ENCODE measurements at regions not wholly inside any gene's neighbourhood (a gene's known extent, or its start where the extent isn't known, plus 50 kb on each side); places are given as distances from the start of the nearest gene placed in this dataset.
"Not testable (repeated sequence)": the region's sequence is repeated elsewhere in the genome, so short reads cannot be mapped to it uniquely, and the experiment has no call there.

DNA sequence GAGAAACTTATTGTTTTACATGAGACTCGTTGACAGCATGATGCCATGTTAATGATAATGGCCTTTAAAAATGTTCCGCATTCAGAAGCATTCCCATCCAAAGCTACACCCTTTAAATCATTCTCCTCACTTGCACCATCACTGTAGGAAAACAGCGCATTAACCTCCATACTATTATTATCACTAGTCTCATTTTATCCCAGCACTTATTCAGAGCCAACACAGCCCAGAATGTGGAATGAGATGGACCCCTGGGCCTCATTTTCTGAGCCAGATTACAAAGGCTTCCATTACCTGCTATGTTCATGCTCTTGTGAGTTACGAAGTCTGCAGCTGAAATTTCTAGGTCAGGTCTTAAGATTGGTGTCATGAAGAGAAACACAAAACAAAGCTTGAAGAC lies 159.4 kb downstream of the HS3ST3A1 start:
- no peak for DNase-seq

DNA sequence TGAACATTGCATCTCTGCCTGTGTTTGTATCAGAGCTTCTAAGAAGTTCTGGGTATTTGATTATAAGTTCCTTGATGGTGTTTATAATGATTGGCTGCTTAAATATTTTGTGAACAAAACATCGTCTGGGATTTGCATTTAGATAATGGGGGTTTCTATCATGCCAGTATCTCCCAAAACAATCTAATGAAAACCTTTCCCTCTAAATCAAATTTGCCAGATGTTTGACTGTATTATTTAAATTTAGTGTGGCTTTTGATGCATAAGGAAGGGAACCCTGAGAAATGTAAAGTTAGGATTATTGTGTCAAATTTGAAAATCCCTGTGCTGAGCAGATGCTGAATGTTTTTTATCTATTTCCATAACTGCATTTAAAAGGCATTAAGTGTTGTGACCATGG lies 159.9 kb downstream of the HS3ST3A1 start:
- DNase-seq: no peak

DNA sequence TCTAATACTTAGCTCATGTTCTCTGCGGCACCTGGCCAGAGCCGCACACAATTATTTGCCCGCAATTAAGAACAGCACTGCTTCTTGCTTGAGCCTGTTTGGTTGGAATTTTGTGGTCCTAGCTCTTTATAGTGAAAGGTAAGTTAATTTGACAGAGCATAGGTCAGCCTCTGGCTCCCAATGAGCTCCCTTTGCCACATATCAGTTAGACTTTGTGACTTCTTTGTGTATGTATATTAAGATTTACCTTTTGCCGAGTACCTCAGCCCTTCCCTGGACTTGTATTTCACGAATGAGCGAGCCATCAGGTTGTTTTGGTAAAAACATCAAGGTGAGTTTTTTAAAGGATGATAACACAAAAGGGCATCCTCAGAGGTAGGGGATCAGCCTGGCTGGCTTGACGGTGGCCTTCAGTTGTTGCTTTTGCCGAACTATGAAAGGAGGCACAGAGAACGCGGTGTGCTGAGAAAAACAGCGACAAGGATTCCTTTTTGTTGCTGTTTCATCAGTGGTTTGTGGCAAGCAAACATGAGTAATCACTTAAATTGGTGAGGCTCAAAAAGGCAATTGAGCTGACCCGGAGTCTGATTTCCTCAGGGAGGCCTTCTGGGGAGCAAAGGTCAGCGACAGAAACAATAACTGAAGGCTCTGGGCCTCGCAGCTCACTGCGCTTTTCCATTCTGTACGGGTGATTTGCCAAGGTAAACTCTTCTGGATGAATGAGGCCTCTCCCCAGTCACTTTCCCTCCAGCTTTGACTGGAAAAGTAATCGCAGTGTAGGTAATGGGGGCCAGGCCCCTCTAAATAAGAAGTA lies 163.6 kb downstream of the HS3ST3A1 start:
- no peak for DNase-seq

DNA sequence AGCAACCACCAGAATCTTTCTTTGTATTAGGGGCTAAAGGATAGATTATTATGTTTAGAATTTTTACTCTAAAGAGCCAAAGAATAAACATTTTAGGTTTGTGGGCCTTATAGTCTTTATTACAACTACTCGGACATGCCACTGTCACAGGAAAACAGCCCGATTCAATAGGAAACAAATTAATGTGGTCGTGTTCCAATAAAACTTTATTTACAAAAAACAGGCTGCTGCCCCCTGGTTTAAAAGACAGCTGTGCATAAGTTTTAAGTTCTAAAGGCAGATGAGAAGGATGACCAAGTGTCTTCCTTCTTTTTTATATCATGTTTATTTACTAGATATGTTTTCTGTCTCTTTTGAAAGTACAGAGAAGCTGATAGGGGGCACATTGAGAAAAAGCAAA lies 166.5 kb downstream of the HS3ST3A1 start:
- DNase-seq: no peak

DNA sequence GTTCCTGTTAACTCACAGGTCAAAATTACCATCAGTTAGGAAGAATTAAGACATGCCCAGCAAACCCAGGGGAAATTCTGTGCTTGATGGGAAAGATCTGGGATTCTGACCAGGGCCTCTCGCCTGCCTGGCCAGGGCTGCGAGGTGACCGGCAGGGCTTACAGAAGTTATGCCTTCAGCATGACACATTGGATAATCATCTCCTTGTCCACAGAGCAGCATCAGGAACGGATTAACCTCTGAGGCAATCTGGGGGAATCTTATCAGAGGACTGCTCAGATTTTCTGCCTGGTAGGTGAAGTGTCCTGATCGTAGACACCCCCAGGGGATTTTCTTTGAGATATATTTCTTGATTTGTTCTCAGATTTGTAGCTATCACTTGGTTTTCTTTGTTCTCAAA lies 172.5 kb downstream of the HS3ST3A1 start:
- no peak for DNase-seq

DNA sequence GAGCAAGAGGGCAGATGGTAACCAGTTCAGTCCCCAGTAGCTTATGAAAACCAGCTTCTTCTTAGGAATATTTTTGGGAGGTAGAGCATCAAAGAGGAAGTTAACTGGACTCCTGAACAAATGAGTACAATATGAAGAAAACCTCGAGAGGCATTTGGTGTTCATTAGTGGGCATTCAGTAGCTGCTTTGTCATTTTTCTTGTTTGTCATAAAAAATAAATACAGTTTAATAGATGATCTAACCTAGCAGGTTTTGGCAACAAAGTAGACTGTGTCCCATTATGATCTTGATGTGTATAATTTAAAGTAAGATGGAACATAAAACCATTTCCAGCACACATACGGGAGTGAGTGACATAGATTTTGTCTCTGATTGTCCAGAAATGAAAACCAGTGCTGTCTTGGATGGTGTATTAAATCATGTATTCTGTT lies 173.1 kb downstream of the HS3ST3A1 start:
- DNase-seq: no peak

DNA sequence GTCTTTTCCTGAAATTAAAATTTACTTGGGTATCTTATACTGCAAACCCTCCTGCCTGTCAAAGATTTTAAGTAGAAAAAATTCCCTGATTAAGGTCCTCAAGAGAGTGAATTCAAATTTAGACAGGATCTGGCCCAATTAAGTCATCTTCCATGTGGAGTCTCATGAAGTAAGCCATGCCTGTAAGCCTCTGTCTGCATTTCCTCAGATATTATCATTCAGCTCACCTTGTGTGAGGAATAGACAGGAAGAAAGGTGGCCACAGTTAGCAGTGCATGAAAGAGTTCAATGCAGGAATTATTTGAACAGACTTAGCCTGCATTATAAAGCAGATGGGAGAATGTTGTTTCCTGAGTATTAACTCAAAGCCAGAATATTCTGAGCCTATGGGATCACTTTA lies 174.7 kb downstream of the HS3ST3A1 start:
- no peak for DNase-seq

DNA sequence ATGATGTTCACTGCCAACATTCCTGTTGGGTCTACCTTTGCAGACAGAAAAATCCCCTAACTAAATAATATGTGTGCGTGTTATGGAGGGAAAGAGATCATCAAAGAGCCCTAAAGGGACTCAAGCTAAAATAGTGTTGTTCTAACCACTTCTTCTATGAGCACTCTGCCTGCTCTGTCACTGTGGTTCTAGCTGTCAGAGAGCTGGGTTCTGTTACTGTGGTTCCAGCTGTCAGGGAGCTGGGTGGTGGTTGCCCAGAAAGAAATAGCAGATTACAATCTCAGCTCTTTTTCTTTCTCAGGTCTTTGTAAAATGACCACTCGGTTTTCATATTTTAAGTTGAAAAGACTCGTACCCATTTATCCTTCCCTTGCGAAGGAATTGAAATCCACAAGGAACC lies 176.3 kb downstream of the HS3ST3A1 start:
- no peak for DNase-seq

DNA sequence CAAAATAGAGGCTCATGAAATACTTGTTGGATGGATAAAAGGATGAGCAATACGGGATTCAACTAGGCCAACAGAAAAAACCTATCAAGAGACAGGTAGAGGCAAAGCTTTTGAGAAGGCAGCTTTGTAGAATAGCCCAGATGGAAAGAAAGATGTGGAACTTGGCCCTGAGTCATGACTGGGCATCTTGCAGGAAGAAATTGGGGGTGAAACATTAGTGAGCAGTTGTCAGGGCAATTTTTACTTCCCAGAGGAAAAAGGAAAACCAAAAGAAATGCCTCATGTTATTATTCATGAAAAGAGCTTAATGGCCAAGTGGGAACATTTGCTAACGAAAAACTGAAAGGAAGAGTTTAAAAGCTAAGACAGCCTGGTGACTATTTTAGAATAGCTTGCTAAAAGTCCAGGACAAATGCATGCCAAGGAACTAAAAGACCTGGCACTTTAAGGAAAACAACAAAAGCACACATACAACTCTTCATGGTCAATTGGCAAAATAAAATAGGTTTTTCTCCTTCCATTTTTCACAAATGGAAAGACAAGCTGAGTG lies 180.1 kb downstream of the HS3ST3A1 start:
- DNase-seq: no peak

DNA sequence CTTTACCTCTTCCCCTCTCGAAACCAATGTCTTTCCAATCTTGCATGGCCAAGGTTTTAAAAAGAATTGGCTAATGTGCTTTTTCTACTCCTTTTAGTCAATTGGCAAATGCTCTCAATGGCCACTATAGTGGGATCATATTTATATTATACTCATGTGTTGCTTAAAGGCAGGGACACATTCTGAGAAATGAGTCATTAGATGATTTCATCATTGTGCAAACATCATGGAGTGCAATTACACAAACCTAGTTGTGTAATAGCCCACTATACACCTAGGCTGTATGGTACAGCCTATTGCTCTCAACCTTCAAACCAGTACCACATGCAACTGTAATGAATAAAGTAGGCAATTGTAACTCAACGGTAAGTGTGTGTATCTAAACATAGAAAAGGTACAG lies 180.9 kb downstream of the HS3ST3A1 start:
- DNase-seq: no peak

DNA sequence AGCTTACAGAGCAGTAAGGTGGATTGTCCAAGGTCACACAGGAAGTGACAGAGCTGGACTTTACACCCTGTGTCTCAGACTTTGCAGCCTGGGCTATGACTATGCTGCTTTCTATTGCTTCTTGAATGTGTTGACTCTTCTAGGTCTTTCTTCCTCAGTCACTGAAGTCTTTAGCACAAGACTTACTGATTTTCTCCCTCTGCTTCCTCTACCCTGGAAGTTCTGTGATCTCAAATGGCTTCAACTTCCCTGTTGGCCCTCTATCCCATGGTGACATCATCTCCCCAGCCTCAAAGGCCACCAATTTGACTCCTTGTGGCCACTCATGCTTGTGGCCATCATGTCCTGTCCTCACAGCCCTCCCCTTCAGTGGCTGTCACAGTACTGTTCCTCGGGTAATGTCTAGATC lies 181.3 kb downstream of the HS3ST3A1 start:
- DNase-seq: no peak

DNA sequence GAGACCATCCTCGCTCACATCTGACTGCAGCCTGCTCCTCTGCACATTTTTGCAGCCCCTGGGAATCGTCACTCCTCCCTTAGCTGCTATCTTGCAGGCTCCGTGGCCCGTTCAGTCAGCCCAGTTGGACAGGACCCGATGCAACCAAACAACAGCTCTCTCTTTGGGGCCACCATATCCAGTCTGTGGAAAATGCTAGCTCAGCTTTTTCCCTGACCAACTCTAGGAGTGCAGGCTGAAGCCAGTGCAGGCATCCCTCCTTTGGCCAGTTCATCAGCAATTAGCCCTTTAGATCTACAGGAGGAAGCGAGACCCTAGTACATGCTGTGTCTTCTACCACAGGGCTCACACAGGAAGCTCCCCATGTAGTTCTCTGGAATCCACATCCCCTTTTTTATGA lies 182.1 kb downstream of the HS3ST3A1 start:
- DNase-seq: no peak

DNA sequence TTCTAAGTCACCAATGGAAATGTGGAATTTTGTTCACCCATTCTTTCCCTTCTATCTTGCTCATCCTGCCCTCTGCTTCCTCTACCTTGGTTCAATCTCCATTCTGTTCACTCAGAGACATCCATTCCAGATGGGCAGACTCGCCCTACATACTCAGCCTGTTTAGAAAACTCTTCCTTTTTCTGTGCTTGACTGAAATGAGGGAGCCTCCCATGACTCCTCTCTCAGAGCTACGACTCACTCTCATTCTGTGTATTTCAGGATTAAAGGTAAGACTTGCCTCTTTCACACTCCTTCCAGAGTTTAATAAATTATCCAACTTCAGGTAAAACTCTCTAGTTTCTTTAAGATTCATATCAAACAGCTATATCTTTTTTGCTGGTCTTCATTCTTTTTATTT lies 182.8 kb downstream of the HS3ST3A1 start:
- no peak for DNase-seq

DNA sequence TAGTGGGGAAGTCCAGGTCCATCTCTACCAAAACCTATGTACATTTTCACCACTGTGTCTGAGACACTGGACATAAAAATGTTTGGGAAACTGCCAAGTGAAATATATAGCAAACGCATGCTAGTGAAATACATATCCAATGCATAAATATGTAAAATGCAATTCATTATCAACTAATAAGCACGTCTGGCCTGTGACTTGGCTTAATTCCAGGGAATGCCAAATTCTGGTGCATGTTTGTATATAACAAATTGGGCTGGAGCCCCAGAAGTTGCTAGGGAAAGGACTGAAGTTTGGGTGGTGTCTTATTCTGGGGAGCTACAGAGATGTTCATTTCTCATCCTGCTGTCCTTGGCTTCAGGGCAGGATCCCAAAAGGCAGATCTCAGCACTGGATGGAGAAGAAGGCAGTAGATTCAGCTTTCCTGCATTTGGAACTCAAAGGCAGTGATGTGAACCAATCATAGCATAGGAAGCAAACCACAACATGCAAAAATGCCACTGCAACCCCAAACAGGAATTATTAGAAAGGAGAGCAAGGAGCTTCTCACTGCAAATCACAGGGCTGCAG lies 184.3 kb downstream of the HS3ST3A1 start:
- DNase-seq: no peak

DNA sequence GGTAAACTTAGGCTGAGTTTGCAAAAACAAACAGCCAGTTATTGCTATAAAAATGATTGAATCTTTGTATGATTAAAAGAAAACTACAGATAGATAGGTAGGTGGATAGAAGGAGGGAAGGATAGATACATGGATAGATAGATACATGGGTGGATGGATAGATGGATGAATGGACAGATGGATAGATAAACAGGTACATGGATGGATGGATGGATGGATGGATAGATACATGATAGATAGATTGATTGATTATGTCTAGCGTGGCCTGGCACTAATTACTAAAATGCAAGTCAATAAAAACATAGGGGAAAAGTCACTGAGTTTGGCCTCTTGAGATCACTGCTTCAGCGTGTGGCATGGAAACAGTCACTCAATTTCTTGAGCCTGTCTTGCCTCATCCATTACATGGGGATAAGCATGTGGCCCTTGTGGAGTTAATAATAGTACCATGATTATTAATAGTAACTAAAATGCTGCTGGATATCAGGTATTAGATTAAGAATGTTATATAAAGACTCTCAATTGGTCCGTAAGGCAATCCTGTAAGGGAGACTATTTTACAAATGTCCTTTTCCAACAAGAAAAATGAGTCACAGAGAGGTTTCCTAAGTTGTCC lies 184.9 kb downstream of the HS3ST3A1 start:
- no peak for DNase-seq

DNA sequence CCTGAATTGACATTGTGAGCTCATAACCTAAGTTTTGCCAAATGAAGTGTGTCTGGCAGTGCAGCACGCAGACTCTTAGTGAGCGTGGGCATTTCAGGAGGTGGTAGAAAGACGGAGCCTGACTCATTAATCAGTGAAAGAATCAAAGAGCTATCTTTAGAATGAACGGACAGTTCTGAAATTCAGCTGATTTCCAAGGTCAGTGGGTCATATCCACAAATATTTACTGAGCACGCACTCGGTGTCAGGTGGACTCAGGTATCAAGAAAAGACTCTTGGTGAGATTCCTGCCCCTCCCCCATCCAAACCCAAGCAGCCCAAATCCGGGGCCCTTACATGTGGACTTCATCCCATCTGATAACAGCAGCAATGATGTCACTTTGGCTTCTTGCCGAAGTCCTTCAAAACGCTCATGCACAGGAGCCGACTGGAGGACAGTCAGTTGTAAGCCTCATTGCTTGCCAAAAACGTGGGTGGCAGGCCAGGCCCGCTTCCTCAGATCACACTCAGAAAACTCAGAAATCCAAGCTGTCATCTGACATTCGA lies 185.8 kb downstream of the HS3ST3A1 start:
- DNase-seq: no peak

DNA sequence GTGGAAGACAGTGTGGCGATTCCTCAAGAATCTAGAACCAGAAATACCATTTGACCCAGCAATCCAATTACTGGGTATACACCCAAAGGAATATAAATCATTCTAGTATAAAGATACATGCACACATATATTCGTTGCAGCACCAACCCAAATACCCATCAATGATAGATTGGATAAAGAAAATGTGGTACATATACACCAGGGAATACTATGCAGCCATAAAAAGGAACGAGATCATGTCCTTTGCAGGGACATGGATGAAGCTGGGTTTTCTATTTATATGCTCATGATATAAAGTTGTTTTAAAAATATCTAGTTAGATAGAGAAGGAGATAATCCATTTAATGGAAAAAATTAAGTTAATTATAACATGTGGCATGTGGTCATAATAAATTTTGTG lies 186.5 kb downstream of the HS3ST3A1 start:
- not testable (repeated sequence) for DNase-seq

DNA sequence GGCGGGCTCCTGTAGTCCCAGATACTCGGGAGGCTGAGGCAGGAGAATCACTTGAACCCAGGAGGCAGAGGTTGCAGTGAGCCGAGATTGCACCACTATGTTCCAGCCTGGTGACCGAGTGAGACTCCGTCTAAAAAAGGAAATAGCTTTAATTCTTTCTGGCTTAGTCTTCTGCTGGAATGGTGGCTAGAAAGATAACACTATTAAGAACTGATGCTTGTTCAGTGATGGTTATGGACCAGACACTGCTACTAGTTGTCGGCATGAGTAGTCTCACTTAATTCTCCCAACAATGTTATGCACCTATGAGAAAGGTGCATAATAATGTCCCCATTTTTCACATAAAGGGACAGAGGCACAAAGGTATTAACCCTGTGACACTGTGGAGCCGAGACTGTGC lies 188.7 kb downstream of the HS3ST3A1 start:
- DNase-seq: no peak

DNA sequence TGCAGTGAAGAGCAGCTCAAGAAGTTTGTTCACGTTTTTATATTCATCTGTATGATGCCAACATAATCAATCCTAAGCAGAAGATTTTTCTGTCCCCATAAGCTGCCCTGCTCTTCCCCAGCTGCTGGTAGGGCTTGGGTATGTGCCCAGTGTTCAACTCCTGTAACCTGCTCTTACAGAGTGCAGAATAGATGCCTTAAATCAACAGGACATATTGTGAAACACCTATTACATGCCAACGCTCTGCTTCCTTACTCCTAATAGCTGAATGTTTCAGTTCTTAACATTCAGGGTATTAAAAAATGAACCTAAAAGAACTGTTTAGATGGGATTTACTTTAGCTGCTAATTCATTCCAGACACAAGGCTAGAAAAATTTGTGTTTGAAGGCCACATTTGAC lies 190.9 kb downstream of the HS3ST3A1 start:
- no peak for DNase-seq

DNA sequence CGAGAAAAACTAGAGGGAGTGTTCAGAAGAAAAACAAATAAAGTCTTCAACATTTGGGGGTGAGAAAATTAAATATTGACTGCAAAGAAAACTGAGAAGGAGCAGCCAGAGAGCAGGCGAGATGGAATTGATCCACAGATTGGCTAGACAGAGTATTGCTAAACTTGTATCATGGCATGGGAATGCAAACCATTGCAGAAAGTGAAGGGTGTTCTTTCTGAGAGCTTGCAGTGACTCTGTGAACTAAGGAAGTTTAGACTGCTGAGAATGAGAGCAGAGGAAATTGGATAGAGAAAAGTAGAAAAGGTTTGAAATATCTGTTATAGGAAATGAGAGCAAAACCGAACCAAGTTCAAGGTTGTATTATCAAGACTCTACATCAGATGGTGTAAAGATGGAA lies 191.5 kb downstream of the HS3ST3A1 start:
- no peak for DNase-seq

DNA sequence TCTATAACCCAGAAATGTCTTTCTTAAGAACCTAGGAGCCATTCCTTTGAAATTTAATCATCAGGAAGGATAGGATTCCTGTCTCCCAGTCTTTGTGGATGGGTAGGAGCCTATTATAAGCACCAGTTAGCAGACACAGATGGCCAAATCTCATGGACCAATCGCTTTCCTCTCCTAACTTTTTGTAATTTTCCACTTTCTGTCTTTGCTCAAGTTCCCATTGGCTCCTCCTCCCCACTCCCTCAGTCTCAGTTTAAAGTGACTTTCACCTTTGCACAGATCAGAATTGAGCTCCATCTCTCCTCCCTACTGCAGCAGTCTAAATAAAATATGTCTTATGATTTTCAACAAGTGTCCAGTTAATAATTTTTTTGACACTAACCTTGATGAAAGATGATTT lies 192.3 kb downstream of the HS3ST3A1 start:
- no peak for DNase-seq

DNA sequence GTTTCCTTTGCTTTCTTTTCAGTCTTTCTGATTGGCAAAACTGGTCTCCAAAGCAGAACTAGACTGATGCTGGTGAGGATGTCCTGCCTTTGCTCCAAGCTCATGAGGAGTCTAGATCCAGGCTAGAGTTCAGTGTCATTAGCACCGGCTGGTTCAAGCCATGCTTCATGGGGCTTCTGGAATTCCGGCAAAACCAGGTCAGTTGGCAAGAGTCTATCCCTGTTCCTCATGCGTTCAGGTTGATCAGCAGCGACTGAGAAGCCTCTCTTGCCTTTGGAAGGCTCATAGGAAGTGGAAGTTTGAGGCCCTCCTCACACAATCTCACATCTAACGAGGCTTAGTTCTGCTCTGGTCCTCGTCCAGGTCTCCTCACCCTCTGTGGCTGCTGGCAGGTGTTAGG lies 194.3 kb downstream of the HS3ST3A1 start:
- no peak for DNase-seq

DNA sequence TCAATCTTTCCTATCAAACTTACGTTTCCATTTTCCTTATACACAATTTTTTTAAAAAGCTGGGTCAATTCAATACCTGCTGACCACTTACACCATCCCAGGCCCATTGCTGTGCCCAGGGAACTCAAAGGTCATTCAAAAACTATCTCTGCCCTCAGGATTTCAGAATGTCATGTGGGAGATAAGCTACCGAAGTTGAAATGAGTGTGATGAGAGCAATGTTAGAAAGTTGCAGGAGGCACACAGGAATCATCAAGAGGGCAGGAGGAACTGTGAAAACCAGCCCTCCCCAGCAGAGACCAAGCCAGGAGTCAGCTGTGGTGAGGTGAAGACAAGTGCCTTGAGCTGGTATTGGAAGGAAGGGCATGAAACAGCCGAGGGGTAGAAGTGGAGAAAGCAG lies 195.9 kb downstream of the HS3ST3A1 start:
- DNase-seq: no peak

DNA sequence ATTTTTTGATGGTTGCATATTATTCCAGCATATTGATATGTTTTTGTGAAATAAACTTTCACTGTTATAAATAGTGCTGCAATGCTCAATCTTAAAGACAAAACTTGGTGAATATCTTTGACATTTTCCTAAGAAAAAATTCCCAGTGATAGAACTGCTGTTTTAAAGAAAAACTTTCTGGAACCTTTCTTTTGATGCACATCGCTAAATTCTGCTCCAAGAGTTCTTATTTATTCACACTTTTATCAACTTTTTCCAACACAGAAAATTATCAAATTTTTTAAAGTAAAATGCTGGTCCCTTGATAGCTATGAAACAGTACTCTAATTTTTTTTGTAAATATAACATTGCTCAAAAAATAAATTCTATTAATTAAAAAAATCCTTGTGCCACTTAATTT lies 196.6 kb downstream of the HS3ST3A1 start:
- DNase-seq: no peak
